ENCODE measurements at regions not wholly inside any gene's neighbourhood (a gene's known extent, or its start where the extent isn't known, plus 50 kb on each side); places are given as distances from the start of the nearest gene placed in this dataset.
"Not testable (repeated sequence)": the region's sequence is repeated elsewhere in the genome, so short reads cannot be mapped to it uniquely, and the experiment has no call there.

- no peak overlapping the region for H3K4me3 ChIP-seq (ENCODE audit: low read depth, low read length)
- no peak for DNase-seq (ENCODE audit: low read depth, low spot score)
- TF ChIP-seq, protein P1, sequence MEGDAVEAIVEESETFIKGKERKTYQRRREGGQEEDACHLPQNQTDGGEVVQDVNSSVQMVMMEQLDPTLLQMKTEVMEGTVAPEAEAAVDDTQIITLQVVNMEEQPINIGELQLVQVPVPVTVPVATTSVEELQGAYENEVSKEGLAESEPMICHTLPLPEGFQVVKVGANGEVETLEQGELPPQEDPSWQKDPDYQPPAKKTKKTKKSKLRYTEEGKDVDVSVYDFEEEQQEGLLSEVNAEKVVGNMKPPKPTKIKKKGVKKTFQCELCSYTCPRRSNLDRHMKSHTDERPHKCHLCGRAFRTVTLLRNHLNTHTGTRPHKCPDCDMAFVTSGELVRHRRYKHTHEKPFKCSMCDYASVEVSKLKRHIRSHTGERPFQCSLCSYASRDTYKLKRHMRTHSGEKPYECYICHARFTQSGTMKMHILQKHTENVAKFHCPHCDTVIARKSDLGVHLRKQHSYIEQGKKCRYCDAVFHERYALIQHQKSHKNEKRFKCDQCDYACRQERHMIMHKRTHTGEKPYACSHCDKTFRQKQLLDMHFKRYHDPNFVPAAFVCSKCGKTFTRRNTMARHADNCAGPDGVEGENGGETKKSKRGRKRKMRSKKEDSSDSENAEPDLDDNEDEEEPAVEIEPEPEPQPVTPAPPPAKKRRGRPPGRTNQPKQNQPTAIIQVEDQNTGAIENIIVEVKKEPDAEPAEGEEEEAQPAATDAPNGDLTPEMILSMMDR (IDR thresholded peaks at IDR 0.05; ENCODE audit: low read depth, low read length): no peak
- in situ Hi-C loops (cut with HindIII; ENCODE audit: low sequenced_read_pairs): no loop called here
These were observed 57.1 kb upstream of the CACUL1 start for GRCh38 chr10:118811675-118812392.

DNA sequence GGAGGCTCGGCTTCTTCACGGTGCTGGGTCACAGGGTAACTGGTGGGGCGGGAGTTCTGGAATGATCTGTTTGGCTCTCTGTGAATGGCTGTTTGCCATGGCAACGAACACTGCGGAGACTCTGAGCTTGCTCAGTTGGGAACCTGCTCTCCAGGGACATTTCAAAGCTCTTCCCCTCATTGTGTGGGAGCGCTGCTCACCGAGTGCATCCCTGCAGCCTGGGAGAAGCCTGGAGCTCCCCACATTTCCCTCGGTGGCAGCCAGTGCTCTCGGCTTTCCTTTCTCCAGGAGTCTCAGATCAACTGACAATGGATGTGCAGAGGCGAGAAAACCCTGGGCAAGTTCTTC lies 57.6 kb upstream of the CACUL1 start:
- in situ Hi-C loops (cut with HindIII; ENCODE audit: low sequenced_read_pairs): no loop called here
- H3K4me3 ChIP-seq (ENCODE audit: low read depth, low read length): no peak overlapping the region
- no peak for DNase-seq (ENCODE audit: low read depth, low spot score)
- TF ChIP-seq, protein P1 (IDR thresholded peaks at IDR 0.05; ENCODE audit: low read depth, low read length): no peak

GRCh38 chr10:118813001-118813400 lies 58.2 kb upstream of the CACUL1 start:
- H3K4me3 ChIP-seq (ENCODE audit: low read depth, low read length); DNase-seq (ENCODE audit: low read depth, low spot score); in situ Hi-C loops (cut with HindIII; ENCODE audit: low sequenced_read_pairs): not testable (repeated sequence)

DNA sequence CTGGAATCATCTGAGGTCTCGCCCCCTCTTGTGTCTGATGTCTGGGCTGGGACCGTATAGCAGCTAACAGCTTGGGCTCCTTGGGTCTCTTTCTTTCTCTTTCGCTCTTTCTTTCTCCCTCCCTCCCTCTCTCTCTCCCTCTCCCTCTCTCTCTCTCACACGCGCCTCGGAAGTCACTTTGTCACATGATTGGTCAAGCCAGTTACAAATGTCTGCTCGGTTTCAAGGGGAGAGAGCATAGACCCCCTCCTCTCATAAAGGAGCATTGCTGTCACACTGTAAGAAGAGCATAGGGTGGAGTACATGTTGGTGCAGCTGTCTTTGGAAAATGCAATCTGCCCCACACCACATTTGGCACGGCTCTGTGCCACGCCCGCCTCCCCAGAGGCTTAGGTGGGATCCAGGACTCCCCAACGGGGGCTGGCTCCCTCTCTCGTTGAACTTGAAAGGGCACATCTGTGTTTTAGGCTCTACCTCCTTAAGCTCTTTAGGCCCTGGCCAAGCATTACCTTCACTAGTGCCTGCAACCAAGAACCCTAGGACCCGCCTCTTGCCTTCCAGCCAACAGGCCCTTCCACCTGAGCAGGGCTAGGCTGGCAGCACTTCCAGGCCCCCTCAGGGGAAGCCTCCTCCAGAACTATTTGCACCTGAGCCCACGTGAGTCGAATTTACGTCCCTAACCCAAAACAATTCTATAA lies 61.9 kb upstream of the CACUL1 start:
- H3K4me3 ChIP-seq (ENCODE audit: low read depth, low read length): no peak overlapping the region
- in situ Hi-C loops (cut with HindIII; ENCODE audit: low sequenced_read_pairs): no loop called here
- DNase-seq (ENCODE audit: low read depth, low spot score): no peak
- TF ChIP-seq, protein P1 (IDR thresholded peaks at IDR 0.05; ENCODE audit: low read depth, low read length): no peak

DNA sequence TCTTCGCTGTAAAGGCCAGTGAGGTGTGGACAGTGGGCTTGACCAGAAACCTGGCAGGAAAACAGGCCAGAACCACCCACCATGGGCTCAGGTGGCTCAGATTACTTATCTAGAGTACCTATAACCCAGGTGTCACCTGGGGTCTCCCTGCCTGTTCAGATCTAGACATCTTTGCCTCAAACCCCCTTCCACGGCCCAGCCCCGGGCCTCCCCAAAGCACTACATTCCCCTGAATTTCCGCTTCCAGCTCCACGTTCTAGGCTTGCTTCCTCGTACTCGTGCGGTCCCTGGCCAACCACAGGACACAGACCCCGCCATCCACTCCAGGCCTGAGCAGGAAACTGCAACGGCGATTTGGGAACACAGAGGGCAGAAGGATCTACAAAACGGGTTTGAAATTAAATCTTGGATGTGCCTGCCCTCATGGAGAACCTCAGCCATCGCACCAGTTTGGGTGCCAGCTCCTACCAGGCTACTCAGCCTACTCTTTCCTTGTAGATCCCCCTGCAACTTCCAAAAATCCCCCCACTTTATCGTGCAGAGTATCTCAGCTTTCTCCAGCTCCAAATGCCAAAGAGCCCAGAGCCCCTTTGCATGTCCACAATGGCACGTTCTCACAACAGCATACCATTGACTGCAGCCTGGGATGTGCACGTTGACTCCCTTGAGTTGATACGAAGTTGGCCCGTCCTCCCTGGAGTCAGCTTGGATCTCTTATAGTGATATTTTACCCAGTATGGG lies 62.7 kb upstream of the CACUL1 start:
- H3K4me3 ChIP-seq (ENCODE audit: low read depth, low read length): no peak overlapping the region
- DNase-seq (ENCODE audit: low read depth, low spot score): no peak
- TF ChIP-seq, protein P1 (IDR thresholded peaks at IDR 0.05; ENCODE audit: low read depth, low read length): no peak
- in situ Hi-C loops (cut with HindIII; ENCODE audit: low sequenced_read_pairs): no loop called here

DNA sequence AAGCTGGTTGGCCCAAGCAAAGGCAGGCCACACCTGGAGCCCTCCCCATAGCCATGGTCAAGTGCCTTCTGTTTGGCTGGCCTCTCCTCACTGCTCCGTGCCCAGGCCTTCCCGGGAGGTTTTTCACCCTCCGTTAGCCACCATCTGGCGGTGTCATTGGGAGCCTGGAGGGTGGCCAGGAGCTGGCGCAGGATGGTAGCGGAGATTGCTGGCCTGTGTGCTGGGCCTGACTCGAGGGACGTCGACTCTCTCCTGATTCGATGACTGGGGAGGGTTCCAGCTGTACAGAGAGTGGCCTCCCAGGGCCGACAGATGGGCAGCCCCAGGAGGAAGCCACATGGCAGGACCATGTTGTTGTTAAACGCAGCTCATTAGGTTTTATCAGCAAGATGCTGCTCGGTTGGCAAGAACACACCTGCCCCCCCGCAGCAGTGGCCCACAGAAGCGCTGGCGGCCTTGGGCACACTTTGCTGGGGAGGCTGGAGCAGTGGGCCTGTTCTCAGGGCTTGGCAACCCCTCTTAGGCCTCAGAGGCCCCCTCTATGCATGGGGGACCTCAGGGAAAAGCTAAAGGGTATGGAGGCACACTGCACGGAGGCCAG lies 64.0 kb upstream of the CACUL1 start:
- in situ Hi-C loops (cut with HindIII; ENCODE audit: low sequenced_read_pairs): no loop called here
- TF ChIP-seq, protein P1 (IDR thresholded peaks at IDR 0.05; ENCODE audit: low read depth, low read length): no peak

More for the DNA sequence above, 64.0 kb upstream of the CACUL1 start:
- no peak overlapping the region for H3K4me3 ChIP-seq (ENCODE audit: low read depth, low read length)
- no peak for DNase-seq (ENCODE audit: low read depth, low spot score)

Measured in astrocyte of the spinal cord (primary cell).